HG02642 (cell line): ENCODE measurements at regions not wholly inside any gene's neighbourhood (a gene's known extent, or its start where the extent isn't known, plus 50 kb on each side); places are given as distances from the start of the nearest gene placed in this dataset.
"Not testable (repeated sequence)": the region's sequence is repeated elsewhere in the genome, so short reads cannot be mapped to it uniquely, and the experiment has no call there.

Experiments used
- ATAC-seq: cut with Tn5 transposase; IDR thresholded peaks from one replicate; pipeline ENCODE4 v1.9.1; 2021; ENCODE audit warnings: mild to moderate bottlenecking; ENCODE audit not compliant: unreplicated experiment, poor library complexity

- no peak for ATAC-seq
Measured at GRCh38 chr2:35963824-35964223, 391.8 kb upstream of the CRIM1 start.

- no peak for ATAC-seq
Measured at GRCh38 chr2:35963357-35963756, 392.2 kb upstream of the CRIM1 start.

- ATAC-seq: no peak
Measured at GRCh38 chr2:35962585-35963146, 392.9 kb upstream of the CRIM1 start.

- no peak for ATAC-seq
Measured at GRCh38 chr2:35960596-35960995, 395.0 kb upstream of the CRIM1 start.

- ATAC-seq: not testable (repeated sequence)
Measured at GRCh38 chr2:35957053-35957452, 398.5 kb upstream of the CRIM1 start.

- ATAC-seq: no peak
Measured at GRCh38 chr2:35946478-35946877, 409.1 kb upstream of the CRIM1 start.

- ATAC-seq: no peak
Measured at GRCh38 chr2:35938838-35939237, 416.7 kb upstream of the CRIM1 start.

- no peak for ATAC-seq
Measured at GRCh38 chr2:35933031-35933430, 422.5 kb upstream of the CRIM1 start.

GRCh38 chr2:35932276-35932963 is 423.2 kb upstream of the CRIM1 start:
- ATAC-seq: no peak

GRCh38 chr2:35931626-35932025 is 424.0 kb upstream of the CRIM1 start:
- ATAC-seq: no peak

- no peak for ATAC-seq
Measured at GRCh38 chr2:35931115-35931514, 424.5 kb upstream of the CRIM1 start.

- no peak for ATAC-seq
Measured at GRCh38 chr2:35929551-35929950, 426.0 kb upstream of the CRIM1 start.

GRCh38 chr2:35920061-35920460 is 435.5 kb upstream of the CRIM1 start:
- ATAC-seq: no peak

GRCh38 chr2:35915261-35915660 is 440.3 kb upstream of the CRIM1 start:
- ATAC-seq: no peak

- ATAC-seq: no peak
Measured at GRCh38 chr2:35891936-35892335, 463.6 kb upstream of the CRIM1 start.

GRCh38 chr2:35891528-35891927 is 464.1 kb upstream of the CRIM1 start:
- ATAC-seq: no peak

GRCh38 chr2:35887146-35887545 is 468.4 kb upstream of the CRIM1 start:
- ATAC-seq: no peak

GRCh38 chr2:35873921-35874320 is 481.7 kb upstream of the CRIM1 start:
- ATAC-seq: no peak

- ATAC-seq: no peak
Measured at GRCh38 chr2:35871672-35872071, 483.9 kb upstream of the CRIM1 start.

- ATAC-seq: no peak
Measured at GRCh38 chr2:35870713-35871112, 484.9 kb upstream of the CRIM1 start.

- ATAC-seq: no peak
Measured at GRCh38 chr2:35864141-35864540, 491.4 kb upstream of the CRIM1 start.

GRCh38 chr2:35858216-35858615 is 497.4 kb upstream of the CRIM1 start:
- ATAC-seq: no peak
